Heart right ventricle (tissue), 16 donors: ENCODE measurements at regions not wholly inside any gene's neighbourhood (a gene's known extent, or its start where the extent isn't known, plus 50 kb on each side); places are given as distances from the start of the nearest gene placed in this dataset.

Source experiments
- ATAC-seq, 8 donors: fragments of 200-7000 bp; cut with Tn5 transposase; one replicate each; pipeline ENCODE4 v1.9.1; 2020; ENCODE audit warnings: mild to moderate bottlenecking in 8 of 8, moderate library complexity in 8 of 8, moderate number of reproducible peaks in 1 of 8
- DNase-seq, 2 donors: peaks; one replicate each; pipeline ENCODE4 v3.0.0-alpha.2; 2020
- H3K27ac ChIP-seq, 10 donors: fragments of 200-600 bp; sonication (generic) in 2 of 10; one replicate each; pipeline versions ENCODE4 v1.5.0 to v1.8.0; 2020 to 2022; ENCODE audit warnings: mild to moderate bottlenecking in 3 of 10
- H3K27me3 ChIP-seq, 7 donors: fragments of 200-600 bp; one replicate each; pipeline ENCODE4 v1.8.0; 2021 to 2022; ENCODE audit warnings: mild to moderate bottlenecking in 2 of 7
- H3K36me3 ChIP-seq, 9 donors: fragments of 200-600 bp; sonication (generic) in 1 of 9; one replicate each; pipeline versions ENCODE4 v1.5.0 to v1.8.0; 2020 to 2022; ENCODE audit warnings: mild to moderate bottlenecking in 2 of 9
- H3K4me1 ChIP-seq, 9 donors: fragments of 200-600 bp; sonication (generic) in 1 of 9; one replicate each; pipeline versions ENCODE4 v1.5.0 to v1.8.0; 2020 to 2022; ENCODE audit warnings: mild to moderate bottlenecking in 4 of 9
- H3K4me3 ChIP-seq, 10 donors: fragments of 200-600 bp; sonication (generic) in 2 of 10; one replicate each; pipeline versions ENCODE4 v1.5.0 to v1.8.0; 2020 to 2022; ENCODE audit warnings: mild to moderate bottlenecking in 7 of 10, moderate library complexity in 2 of 10
- H3K9me3 ChIP-seq, 11 donors: fragments of 200-600 bp in 10 of 11; sonication (generic) in 2 of 11; one replicate each; pipeline versions ENCODE4 v1.5.0 to v1.8.0; 2013 to 2022; ENCODE audit warnings: mild to moderate bottlenecking in 2 of 11, control low read depth in 1 of 11, moderate library complexity in 1 of 11
- WGBS, 2 donors: extraction: QIAGEN DNeasy Blood & Tissue Kit; methylation state at CpG; one replicate each; pipeline ENCODE4 v1.1.7; 2013; ENCODE audit warnings: inconsistent platforms in 1 of 2; 5-methylcytosine and 5-hydroxymethylcytosine counted together
- intact Hi-C, 10 donors: fragments of 100-400 bp; cut with DNase I; formaldehyde crosslinking; loops; one replicate each; pipeline versions ENCODE4 v1.11.1 to v1.14.2; 2022
- TF ChIP-seq, protein P1 (sequence below), 9 donors: fragments of 200-600 bp; sonication (generic) in 2 of 9; IDR thresholded peaks; one replicate each; pipeline versions ENCODE4 v1.5.0 to v1.8.0; 2021 to 2022; ENCODE audit warnings: antibody characterized with exemption in 9 of 9, mild to moderate bottlenecking in 5 of 9, moderate library complexity in 1 of 9
- donor health status: Arrhythmogenic right ventricular cardiomyopathy.
- donor health status: ischemic (EF 13 %, LVEDD 7.1; RV severe dilation, severe dysfunction).
- donor health status: healthy with polysubstance abuse.
- donor health status: DM: no; HTN: yes; CAD: no.
- donor health status: DM: no; HTN: no; CAD: no.
- donor health status: ischemic (EF 25% LVEDD 6.9; RV normal size, moderate dysfunction).
- donor health status: ischemic (EF 25% LVEDD 5.7; RV mildly dilated, moderate dysfunction).
- donor health status: healthy.
- donor health status: DM: yes; HTN: yes; CAD: no.
- donor health status: Ischemic cardiomyopathy.
- donor health status: ischemic (EF 35%, LVEDD 5.7; RV mildly dilated, moderate dysfunction).
- donor health status: nonischemic (EF 11% LVEDD 7.7; RV severe dilation, severe dysfunction).
- donor health status: DM: yes; HTN: yes; CAD: no.
- donor health status: PGD.
- donor health status: ischemic (EF 29% LVEDD 5.4; RV normal size, mild dysfunction).
- donor health status: nonischemic (EF 23%, LVEDD 6.1; RV moderate dilation, normal function).

DNA sequence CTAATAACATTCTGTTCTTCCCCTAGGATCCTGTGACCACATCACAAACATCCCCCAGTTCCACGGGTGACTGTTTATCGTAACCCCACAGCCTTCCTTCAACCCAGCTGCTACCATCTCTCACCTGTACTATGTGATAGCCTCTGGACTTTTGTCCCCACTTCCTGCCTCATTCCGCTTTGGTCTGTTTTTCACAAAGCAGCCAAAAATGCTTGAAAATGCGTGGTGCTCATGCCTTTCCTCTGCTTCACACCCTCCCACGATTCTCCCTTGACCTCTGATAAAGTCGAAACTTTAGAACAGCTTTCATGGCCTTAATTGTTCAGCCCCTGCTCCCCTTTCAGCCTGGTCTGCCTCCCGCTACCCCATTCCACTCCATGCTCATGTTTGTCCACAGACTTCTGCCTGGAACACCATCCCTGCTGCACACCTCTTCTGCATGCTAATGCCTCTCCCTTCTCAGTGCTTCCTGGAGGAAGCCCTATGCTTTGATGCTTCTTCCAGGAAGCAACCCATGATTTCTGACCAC is 165.6 kb downstream of the PLPP3 start:
- Histone ChIP-seq H3K4me1 (peaks cover 2 to 77% (median 15%) of the 10 kb centered on the region in 9 donors), H3K27ac (peak overlapping the region in 2 of 10 donors; percentile 45 to 92), H3K36me3 (no peaks in the 10 kb centered on the region), H3K27me3 (no peaks in the 10 kb centered on the region), H3K4me3 (no peak overlapping the region), H3K9me3 (no peaks in the 10 kb centered on the region)
- intact Hi-C loops: loop anchor here in 5 of 10 donors (5.0 to 10.0 kb wide), 6 partner anchors 44 to 939 kb away; partner anchors contain the start of gene PLPP3 (in 2 of the 5)
- TF ChIP-seq, protein P1, sequence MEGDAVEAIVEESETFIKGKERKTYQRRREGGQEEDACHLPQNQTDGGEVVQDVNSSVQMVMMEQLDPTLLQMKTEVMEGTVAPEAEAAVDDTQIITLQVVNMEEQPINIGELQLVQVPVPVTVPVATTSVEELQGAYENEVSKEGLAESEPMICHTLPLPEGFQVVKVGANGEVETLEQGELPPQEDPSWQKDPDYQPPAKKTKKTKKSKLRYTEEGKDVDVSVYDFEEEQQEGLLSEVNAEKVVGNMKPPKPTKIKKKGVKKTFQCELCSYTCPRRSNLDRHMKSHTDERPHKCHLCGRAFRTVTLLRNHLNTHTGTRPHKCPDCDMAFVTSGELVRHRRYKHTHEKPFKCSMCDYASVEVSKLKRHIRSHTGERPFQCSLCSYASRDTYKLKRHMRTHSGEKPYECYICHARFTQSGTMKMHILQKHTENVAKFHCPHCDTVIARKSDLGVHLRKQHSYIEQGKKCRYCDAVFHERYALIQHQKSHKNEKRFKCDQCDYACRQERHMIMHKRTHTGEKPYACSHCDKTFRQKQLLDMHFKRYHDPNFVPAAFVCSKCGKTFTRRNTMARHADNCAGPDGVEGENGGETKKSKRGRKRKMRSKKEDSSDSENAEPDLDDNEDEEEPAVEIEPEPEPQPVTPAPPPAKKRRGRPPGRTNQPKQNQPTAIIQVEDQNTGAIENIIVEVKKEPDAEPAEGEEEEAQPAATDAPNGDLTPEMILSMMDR (IDR thresholded peaks at IDR 0.05): no peak
- DNase-seq (no peak), ATAC-seq (no peak)
- 66% methylated on average over 7 of the region's 7 CpGs for WGBS, 2 donors

GRCh38 chr1:56411484-56412180 is 167.7 kb downstream of the PLPP3 start:
- DNase-seq (peak; percentile 40 to 71), ATAC-seq (peak; percentile 72 to 91 (median 81))
- Histone ChIP-seq H3K4me3 (no peak overlapping the region), H3K9me3 (no peaks in the 10 kb centered on the region), H3K27ac (peak overlapping the region in 9 of 10 donors; percentile 21 to 92 (median 75)), H3K27me3 (no peaks in the 10 kb centered on the region), H3K4me1 (peaks cover 0 to 59% (median 9%) of the 10 kb centered on the region in 9 donors), H3K36me3 (no peaks in the 10 kb centered on the region)
- TF ChIP-seq, protein P1 (IDR thresholded peaks at IDR 0.05): peak in 7 of 9 donors; percentile 22 to 66 (median 51)
- intact Hi-C loops: loop anchor here in 5 of 10 donors (2.0 to 10.0 kb wide), 7 partner anchors 46 to 937 kb away; partner anchors contain the start of gene PLPP3 (in 2 of the 5)
- WGBS, 2 donors: 60 to 64% methylated on average over 13 of the region's 13 CpGs

GRCh38 chr1:56411021-56411420 is 168.3 kb downstream of the PLPP3 start:
- TF ChIP-seq, protein P1 (IDR thresholded peaks at IDR 0.05): no peak
- Histone ChIP-seq H3K9me3 (no peaks in the 10 kb centered on the region), H3K4me1 (peaks cover 0 to 57% (median 9%) of the 10 kb centered on the region in 9 donors), H3K27me3 (no peaks in the 10 kb centered on the region), H3K4me3 (no peak overlapping the region), H3K27ac (peak overlapping the region in 9 of 10 donors; percentile 21 to 92 (median 75)), H3K36me3 (no peaks in the 10 kb centered on the region)
- ATAC-seq: peak in 5 of 8 donors; percentile 3 to 25 (median 7)
- WGBS, 2 donors: 67 to 83% methylated on average over 2 of the region's 2 CpGs
- no peak for DNase-seq
- intact Hi-C loops: loop anchor here in 5 of 10 donors (2.0 to 10.0 kb wide), 7 partner anchors 46 to 936 kb away; partner anchors contain the start of gene PLPP3 (in 2 of the 5)

- no peaks in the 10 kb centered on the region for H3K36me3 ChIP-seq
- TF ChIP-seq, protein P1 (IDR thresholded peaks at IDR 0.05): no peak
- H3K9me3 ChIP-seq: no peaks in the 10 kb centered on the region
- H3K4me1 ChIP-seq: peaks cover 0 to 55% (median 9%) of the 10 kb centered on the region in 9 donors
- no peaks in the 10 kb centered on the region for H3K27me3 ChIP-seq
- 88 to 96% methylated on average over 3 of the region's 3 CpGs for WGBS, 2 donors
- intact Hi-C loops: loop anchor here in 5 of 10 donors (2.0 to 10.0 kb wide), 7 partner anchors 47 to 936 kb away; partner anchors contain the start of gene PLPP3 (in 2 of the 5)
- no peak for DNase-seq
- peak overlapping the region in 8 of 10 donors; percentile 21 to 92 (median 76) for H3K27ac ChIP-seq
- no peak for ATAC-seq
- no peak overlapping the region for H3K4me3 ChIP-seq
Measured at GRCh38 chr1:56410405-56410804, 169.0 kb downstream of the PLPP3 start.
